Karpas-422 (cell line): ENCODE measurements at regions not wholly inside any gene's neighbourhood (a gene's known extent, or its start where the extent isn't known, plus 50 kb on each side); places are given as distances from the start of the nearest gene placed in this dataset.

Source experiments
- DNase-seq: peaks from one replicate; pipeline ENCODE4 v3.0.0-alpha.2; 2015
- H2AFZ ChIP-seq: fragments of 200-600 bp; sonication (generic); 2 replicates; pipeline ENCODE4 v1.6.1; 2014; ENCODE audit warnings: antibody characterized with exemption, low read length, mixed read lengths
- H3K27ac ChIP-seq: fragments of 200-600 bp; sonication (generic); 2 replicates; pipeline ENCODE4 v1.5.1; 2014; ENCODE audit warnings: mild to moderate bottlenecking, low read length, moderate library complexity
- H3K27me3 ChIP-seq: fragments of 200-600 bp; sonication (generic); 2 replicates; pipeline ENCODE4 v1.6.1; 2014; ENCODE audit warnings: low read length, mixed read lengths
- H3K36me3 ChIP-seq: fragments of 200-600 bp; sonication (generic); 2 replicates; pipeline ENCODE4 v1.6.1; 2014; ENCODE audit warnings: low read length, mixed read lengths; ENCODE audit not compliant: insufficient read depth
- H3K4me1 ChIP-seq: fragments of 200-600 bp; sonication (generic); 2 replicates; pipeline ENCODE4 v1.6.1; 2014; ENCODE audit warnings: mild to moderate bottlenecking, low read length, mixed read lengths
- H3K4me2 ChIP-seq: fragments of 200-600 bp; sonication (generic); 2 replicates; pipeline ENCODE4 v1.6.1; 2014; ENCODE audit warnings: low read length, low read depth, mild to moderate bottlenecking; ENCODE audit not compliant: poor library complexity, severe bottlenecking
- H3K4me3 ChIP-seq: fragments of 200-600 bp; sonication (generic); 2 replicates; pipeline ENCODE4 v1.5.1; 2014; ENCODE audit warnings: mild to moderate bottlenecking, antibody characterized with exemption, low read length, mixed read lengths
- H3K79me2 ChIP-seq: fragments of 200-600 bp; sonication (generic); 2 replicates; pipeline ENCODE4 v1.6.1; 2014; ENCODE audit warnings: mild to moderate bottlenecking, low read length, mixed read lengths
- H3K9ac ChIP-seq: fragments of 200-600 bp; sonication (generic); 2 replicates; pipeline ENCODE4 v1.6.0; 2014; ENCODE audit warnings: low read length
- H3K9me2 ChIP-seq: fragments of 200-600 bp; sonication (generic), shearing (Covaris generic); replicated peaks from 2 replicates; pipeline ENCODE4 v1.6.0; 2014; ENCODE audit warnings: mild to moderate bottlenecking, low read length, moderate library complexity; ENCODE audit not compliant: insufficient read depth
- H3K9me3 ChIP-seq: fragments of 300-700, 200-600 bp; sonication (generic); 2 replicates; pipeline ENCODE4 v1.6.1; 2014; ENCODE audit warnings: low read length, mixed read lengths
- H4K20me1 ChIP-seq: fragments of 200-600 bp; sonication (generic); 2 replicates; pipeline ENCODE4 v1.6.1; 2014; ENCODE audit warnings: mild to moderate bottlenecking, antibody characterized with exemption, low read length, low read depth; ENCODE audit not compliant: insufficient read depth

DNA sequence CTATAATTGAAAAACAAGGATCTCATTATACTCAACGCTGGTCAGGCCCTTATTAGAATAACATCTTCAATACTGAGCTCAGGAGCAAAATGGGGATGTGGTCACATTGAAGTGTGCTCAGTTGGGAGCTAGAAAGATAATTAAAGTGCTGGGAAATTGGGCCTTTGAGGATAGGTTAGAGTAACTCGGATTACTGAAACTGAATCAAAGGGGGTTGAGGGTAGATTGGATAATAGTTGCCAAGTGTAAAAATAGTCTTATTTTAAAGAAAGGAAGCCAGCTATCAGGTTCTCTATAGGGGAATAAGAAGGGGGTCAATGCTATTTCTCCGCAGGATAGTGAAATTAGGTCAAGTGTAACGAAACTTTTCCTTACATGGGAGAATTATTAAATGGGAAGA, 391.0 kb upstream of the PTPRD start:
- Histone ChIP-seq H3K9ac (no peak overlapping the region), H3K4me3 (no peak overlapping the region), H2AFZ (no peak overlapping the region), H3K27me3 (no peaks in the 10 kb centered on the region), H3K36me3 (no peaks in the 10 kb centered on the region), H4K20me1 (no peaks in the 10 kb centered on the region), H3K27ac (no peak overlapping the region), H3K4me1 (no peaks in the 10 kb centered on the region), H3K9me2 (no peaks in the 10 kb centered on the region), H3K9me3 (peaks cover 19% of the 10 kb centered on the region), H3K4me2 (no peak overlapping the region), H3K79me2 (no peaks in the 10 kb centered on the region)
- DNase-seq = no peak

DNA sequence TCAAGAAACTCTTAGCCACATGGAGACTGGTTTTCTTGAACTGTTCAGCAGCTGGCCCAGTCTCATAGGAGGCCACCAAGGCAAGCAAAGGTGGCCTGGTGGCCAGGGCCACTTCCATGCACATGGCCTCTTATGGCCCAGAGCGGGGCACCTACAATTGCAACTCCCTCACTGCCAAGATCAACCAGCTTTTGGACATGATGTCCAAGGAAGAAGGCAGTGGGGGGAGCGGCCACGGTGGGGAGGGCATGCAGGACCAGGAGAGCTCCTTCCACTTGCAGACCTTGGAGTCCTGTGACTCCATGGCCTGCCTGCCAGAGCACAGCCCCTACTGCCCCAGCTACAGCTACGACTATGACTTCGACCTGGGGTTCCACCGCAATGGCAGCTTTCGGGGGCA, 398.9 kb upstream of the PTPRD start:
- Histone ChIP-seq H3K27me3 (no peaks in the 10 kb centered on the region), H3K27ac (no peak overlapping the region), H3K4me1 (no peaks in the 10 kb centered on the region), H3K9ac (no peak overlapping the region), H3K4me2 (no peak overlapping the region), H4K20me1 (no peaks in the 10 kb centered on the region), H3K36me3 (no peaks in the 10 kb centered on the region), H3K9me2 (no peaks in the 10 kb centered on the region), H3K79me2 (no peaks in the 10 kb centered on the region), H2AFZ (no peak overlapping the region), H3K4me3 (no peak overlapping the region), H3K9me3 (peaks cover 32% of the 10 kb centered on the region)
- DNase-seq = no peak

DNA sequence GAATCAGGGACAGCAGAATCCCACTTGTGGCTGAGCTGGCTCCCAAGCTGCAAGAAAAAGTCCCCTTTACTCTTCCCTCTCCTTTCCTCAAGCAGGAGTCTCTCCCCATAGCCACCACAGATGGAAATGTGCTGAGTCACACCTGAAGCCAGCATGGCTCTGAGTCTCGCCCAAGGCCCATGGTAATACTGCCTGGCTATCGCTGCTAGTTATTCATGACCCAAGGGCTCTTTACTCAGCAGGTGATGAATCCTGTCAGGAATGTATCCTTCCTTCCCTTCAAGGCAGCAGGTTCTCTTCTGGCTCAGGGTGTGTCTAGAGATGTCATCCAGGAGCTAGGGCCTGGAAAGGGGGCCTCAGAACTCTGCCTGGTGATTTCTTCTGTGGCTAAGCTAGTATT, 403.3 kb upstream of the PTPRD start:
- Histone ChIP-seq H3K27ac (no peak overlapping the region), H4K20me1 (no peaks in the 10 kb centered on the region), H3K4me1 (no peaks in the 10 kb centered on the region), H3K79me2 (no peaks in the 10 kb centered on the region), H3K27me3 (no peaks in the 10 kb centered on the region), H3K9me3 (peaks cover 24% of the 10 kb centered on the region), H3K9ac (no peak overlapping the region), H3K4me3 (no peak overlapping the region), H3K36me3 (no peaks in the 10 kb centered on the region), H3K4me2 (no peak overlapping the region), H2AFZ (no peak overlapping the region), H3K9me2 (no peaks in the 10 kb centered on the region)
- DNase-seq = no peak

DNA sequence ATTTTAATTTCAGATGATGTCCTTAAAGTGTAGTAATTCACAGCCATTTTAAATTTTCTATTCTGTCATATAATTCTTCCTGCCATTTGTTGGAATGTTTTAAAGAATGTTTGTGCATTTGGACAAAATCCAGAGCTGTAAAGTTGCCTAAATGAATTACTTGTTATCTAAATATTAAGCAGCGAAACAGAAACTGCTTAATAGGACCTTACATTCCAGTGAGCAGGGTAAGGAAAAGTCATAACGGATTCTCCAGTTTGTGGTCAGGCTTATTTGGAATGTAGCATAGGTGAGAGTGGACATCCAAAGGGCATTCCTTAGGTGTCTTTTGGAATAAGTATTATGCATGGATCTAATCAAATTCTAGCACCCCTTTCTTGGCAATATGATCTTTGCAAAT, 410.4 kb upstream of the PTPRD start:
- Histone ChIP-seq H3K4me1 (no peaks in the 10 kb centered on the region), H3K79me2 (no peaks in the 10 kb centered on the region), H3K4me3 (no peak overlapping the region), H3K27me3 (no peaks in the 10 kb centered on the region), H3K9me3 (peaks cover 9% of the 10 kb centered on the region), H2AFZ (no peak overlapping the region), H3K4me2 (no peak overlapping the region), H4K20me1 (no peaks in the 10 kb centered on the region), H3K27ac (no peak overlapping the region), H3K36me3 (no peaks in the 10 kb centered on the region), H3K9me2 (no peaks in the 10 kb centered on the region), H3K9ac (no peak overlapping the region)
- no peak for DNase-seq

DNA sequence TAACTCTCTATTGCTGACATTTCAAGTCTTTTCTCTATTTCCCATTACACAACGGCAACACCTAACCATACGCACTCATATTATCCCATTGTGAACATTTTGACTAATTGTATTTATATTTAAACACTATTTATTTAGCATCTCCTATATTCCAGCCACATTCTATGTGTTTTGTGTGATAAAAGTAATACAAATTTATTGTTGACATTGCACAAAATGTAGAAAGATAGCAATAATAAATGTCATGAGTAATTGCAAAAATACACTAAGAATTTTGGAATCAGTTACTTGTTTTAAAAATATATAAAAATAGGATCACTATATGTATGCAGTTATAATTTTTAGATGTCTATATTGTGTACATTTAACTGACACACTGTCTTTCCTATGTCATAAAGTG, 413.0 kb upstream of the PTPRD start:
- Histone ChIP-seq H3K4me3 (no peak overlapping the region), H3K9me2 (no peaks in the 10 kb centered on the region), H2AFZ (no peak overlapping the region), H4K20me1 (no peaks in the 10 kb centered on the region), H3K9ac (no peak overlapping the region), H3K9me3 (peaks cover 11% of the 10 kb centered on the region), H3K4me1 (no peaks in the 10 kb centered on the region), H3K27ac (no peak overlapping the region), H3K4me2 (no peak overlapping the region), H3K36me3 (no peaks in the 10 kb centered on the region), H3K27me3 (no peaks in the 10 kb centered on the region), H3K79me2 (no peaks in the 10 kb centered on the region)
- DNase-seq = no peak

DNA sequence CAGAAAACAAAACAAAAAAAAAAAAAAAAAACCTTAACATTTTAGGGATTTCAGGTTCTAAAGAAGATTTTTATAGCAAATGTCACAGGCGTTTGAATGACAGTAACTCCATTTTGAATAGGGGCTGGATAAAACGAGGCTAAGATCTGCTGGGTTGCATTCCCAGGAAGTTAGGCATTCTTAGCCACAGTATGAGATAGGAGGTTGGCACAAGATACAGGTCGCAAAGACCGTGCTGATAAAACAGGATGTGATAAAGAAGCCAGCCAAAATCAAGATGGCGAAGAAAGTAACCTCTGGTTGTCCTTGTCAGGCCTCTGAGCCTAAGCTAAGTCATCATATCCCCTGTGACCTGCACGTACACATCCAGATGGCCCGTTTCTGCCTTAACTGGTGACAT, 425.6 kb upstream of the PTPRD start:
- Histone ChIP-seq H3K27ac (no peak overlapping the region), H3K9me2 (no peaks in the 10 kb centered on the region), H3K4me2 (no peak overlapping the region), H3K9ac (no peak overlapping the region), H3K4me1 (no peaks in the 10 kb centered on the region), H3K9me3 (peaks cover 24% of the 10 kb centered on the region), H3K4me3 (no peak overlapping the region), H2AFZ (no peak overlapping the region), H3K79me2 (no peaks in the 10 kb centered on the region), H3K36me3 (no peaks in the 10 kb centered on the region), H4K20me1 (no peaks in the 10 kb centered on the region), H3K27me3 (no peaks in the 10 kb centered on the region)
- no peak for DNase-seq

DNA sequence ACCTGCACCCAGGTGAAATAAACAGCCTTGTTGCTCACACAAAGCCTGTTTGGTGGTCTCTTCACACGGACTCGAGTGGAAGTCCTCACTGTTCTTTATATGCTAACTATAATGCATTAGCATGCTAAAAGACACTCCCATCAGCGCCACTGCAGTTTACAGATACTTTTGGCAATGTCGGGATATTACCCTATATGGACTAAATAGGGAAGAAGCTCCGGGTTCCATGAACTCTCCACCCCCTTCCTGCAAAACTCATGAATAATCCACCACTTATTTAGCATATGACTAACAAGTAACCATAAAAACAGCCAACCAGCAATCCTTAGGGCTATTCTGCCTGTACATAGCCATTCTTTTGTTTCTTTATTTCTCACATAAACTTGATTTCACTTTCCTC, 426.2 kb upstream of the PTPRD start:
- H3K9me2 ChIP-seq = no peaks in the 10 kb centered on the region
- H4K20me1 ChIP-seq = no peaks in the 10 kb centered on the region
- H3K27me3 ChIP-seq = no peaks in the 10 kb centered on the region
- no peak overlapping the region for H3K4me2 ChIP-seq
- peaks cover 24% of the 10 kb centered on the region for H3K9me3 ChIP-seq
- H3K36me3 ChIP-seq = no peaks in the 10 kb centered on the region
- no peak overlapping the region for H3K27ac ChIP-seq
- H3K4me1 ChIP-seq = no peaks in the 10 kb centered on the region
- H3K79me2 ChIP-seq = no peaks in the 10 kb centered on the region
- H3K4me3 ChIP-seq = no peak overlapping the region
- DNase-seq = no peak
- H3K9ac ChIP-seq = no peak overlapping the region
- no peak overlapping the region; the same call in 1 of the 2 replicates for H2AFZ ChIP-seq

DNA sequence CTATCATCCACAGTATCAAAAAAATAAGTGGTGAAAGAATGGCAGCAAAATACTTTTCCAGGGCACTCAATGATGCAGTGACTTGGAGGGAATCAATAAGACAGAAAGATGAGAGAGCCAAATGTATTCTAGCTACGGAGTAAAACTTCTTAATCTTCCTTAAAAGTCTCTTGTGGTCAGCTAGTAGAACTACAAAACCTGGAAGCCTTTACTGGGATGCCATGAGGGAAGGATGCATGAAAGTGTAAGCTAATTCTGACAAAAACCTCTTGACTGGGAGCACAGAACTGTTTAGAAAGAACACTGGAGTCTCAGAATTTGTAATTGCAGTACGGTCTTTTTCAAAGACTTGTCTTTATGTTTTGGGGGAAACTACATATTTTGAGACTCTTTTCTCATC, 432.8 kb upstream of the PTPRD start:
- Histone ChIP-seq H3K4me1 (no peaks in the 10 kb centered on the region), H3K9me3 (peaks cover 22% of the 10 kb centered on the region), H4K20me1 (no peaks in the 10 kb centered on the region), H3K4me3 (no peak overlapping the region), H3K36me3 (no peaks in the 10 kb centered on the region), H3K79me2 (no peaks in the 10 kb centered on the region), H3K27me3 (no peaks in the 10 kb centered on the region), H2AFZ (no peak overlapping the region), H3K27ac (no peak overlapping the region), H3K9me2 (no peaks in the 10 kb centered on the region), H3K9ac (no peak overlapping the region), H3K4me2 (no peak overlapping the region)
- no peak for DNase-seq

- Histone ChIP-seq H3K27me3 (no peaks in the 10 kb centered on the region), H3K4me3 (no peak overlapping the region), H3K4me2 (no peak overlapping the region), H3K9me2 (no peaks in the 10 kb centered on the region), H4K20me1 (no peaks in the 10 kb centered on the region), H3K79me2 (no peaks in the 10 kb centered on the region), H3K9ac (no peak overlapping the region), H3K9me3 (peaks cover 31% of the 10 kb centered on the region), H3K27ac (no peak overlapping the region), H3K36me3 (no peaks in the 10 kb centered on the region), H3K4me1 (no peaks in the 10 kb centered on the region), H2AFZ (no peak overlapping the region)
- no peak for DNase-seq
Measured at GRCh38 chr9:11063263-11063662, 450.5 kb upstream of the PTPRD start.
